ENCODE measurements at regions not wholly inside any gene's neighbourhood (a gene's known extent, or its start where the extent isn't known, plus 50 kb on each side); places are given as distances from the start of the nearest gene placed in this dataset.

GRCh38 chr4:52372747-52373146 is 286.4 kb downstream of the USP46 start:
- intact Hi-C loops (cut with DNase I; ENCODE audit: low total_unique reads): loop anchor here (10.0 kb wide), 1 partner anchor 612 kb away; no protein-coding TSS in a partner anchor
- no peaks in the 10 kb centered on the region for H3K9me3 ChIP-seq
- TF ChIP-seq CTCF (IDR thresholded peaks at IDR 0.05): no peak

GRCh38 chr4:52373650-52374049 is 285.5 kb downstream of the USP46 start:
- H3K9me3 ChIP-seq: no peaks in the 10 kb centered on the region
- no peak overlapping the region for H3K4me3 ChIP-seq
- no peak for TF ChIP-seq CTCF (IDR thresholded peaks at IDR 0.05)
- no peaks in the 10 kb centered on the region for H3K36me3 ChIP-seq
- no peaks in the 10 kb centered on the region for H3K27me3 ChIP-seq
- no peak for DNase-seq
- H3K4me1 ChIP-seq: no peaks in the 10 kb centered on the region
- intact Hi-C loops (cut with DNase I; ENCODE audit: low total_unique reads): loop anchor here (10.0 kb wide), 1 partner anchor 611 kb away; no protein-coding TSS in a partner anchor
- no peak overlapping the region for H3K27ac ChIP-seq

More at GRCh38 chr4:52372747-52373146, 286.4 kb downstream of the USP46 start:
- Histone ChIP-seq H3K36me3 (no peaks in the 10 kb centered on the region), H3K4me1 (no peaks in the 10 kb centered on the region), H3K27me3 (no peaks in the 10 kb centered on the region), H3K27ac (no peak overlapping the region), H3K4me3 (no peak overlapping the region)
- DNase-seq: no peak

- H3K27me3 ChIP-seq: no peaks in the 10 kb centered on the region
- TF ChIP-seq CTCF (IDR thresholded peaks at IDR 0.05): no peak
- H3K36me3 ChIP-seq: no peaks in the 10 kb centered on the region
- H3K4me1 ChIP-seq: no peaks in the 10 kb centered on the region
- intact Hi-C loops (cut with DNase I; ENCODE audit: low total_unique reads): loop anchor here (10.0 kb wide), 1 partner anchor 610 kb away; no protein-coding TSS in a partner anchor
- no peak overlapping the region for H3K27ac ChIP-seq
- no peak for DNase-seq
- no peak overlapping the region for H3K4me3 ChIP-seq
- H3K9me3 ChIP-seq: no peaks in the 10 kb centered on the region
Observed at GRCh38 chr4:52374877-52375276, 284.2 kb downstream of the USP46 start.

- H3K9me3 ChIP-seq: no peaks in the 10 kb centered on the region
- no peaks in the 10 kb centered on the region for H3K27me3 ChIP-seq
- intact Hi-C loops (cut with DNase I; ENCODE audit: low total_unique reads): loop anchor here (10.0 kb wide), 1 partner anchor 609 kb away; no protein-coding TSS in a partner anchor
- H3K4me3 ChIP-seq: no peak overlapping the region
- no peak for DNase-seq
- H3K27ac ChIP-seq: no peak overlapping the region
- H3K36me3 ChIP-seq: no peaks in the 10 kb centered on the region
- H3K4me1 ChIP-seq: no peaks in the 10 kb centered on the region
- peak; percentile 50 to 68 for TF ChIP-seq CTCF (IDR thresholded peaks at IDR 0.05)
Observed at GRCh38 chr4:52376132-52376704, 282.9 kb downstream of the USP46 start.

- no peaks in the 10 kb centered on the region for H3K36me3 ChIP-seq
- H3K27me3 ChIP-seq: no peaks in the 10 kb centered on the region
- no peak overlapping the region for H3K27ac ChIP-seq
- TF ChIP-seq CTCF (IDR thresholded peaks at IDR 0.05): no peak
- no peak for DNase-seq
- no peaks in the 10 kb centered on the region for H3K4me1 ChIP-seq
- no peaks in the 10 kb centered on the region for H3K9me3 ChIP-seq
- intact Hi-C loops (cut with DNase I; ENCODE audit: low total_unique reads): loop anchor here (10.0 kb wide), 1 partner anchor 607 kb away; no protein-coding TSS in a partner anchor
- no peak overlapping the region for H3K4me3 ChIP-seq
Observed at GRCh38 chr4:52377563-52377962, 281.5 kb downstream of the USP46 start.
